ENCODE measurements at regions not wholly inside any gene's neighbourhood (a gene's known extent, or its start where the extent isn't known, plus 50 kb on each side); places are given as distances from the start of the nearest gene placed in this dataset.

DNA sequence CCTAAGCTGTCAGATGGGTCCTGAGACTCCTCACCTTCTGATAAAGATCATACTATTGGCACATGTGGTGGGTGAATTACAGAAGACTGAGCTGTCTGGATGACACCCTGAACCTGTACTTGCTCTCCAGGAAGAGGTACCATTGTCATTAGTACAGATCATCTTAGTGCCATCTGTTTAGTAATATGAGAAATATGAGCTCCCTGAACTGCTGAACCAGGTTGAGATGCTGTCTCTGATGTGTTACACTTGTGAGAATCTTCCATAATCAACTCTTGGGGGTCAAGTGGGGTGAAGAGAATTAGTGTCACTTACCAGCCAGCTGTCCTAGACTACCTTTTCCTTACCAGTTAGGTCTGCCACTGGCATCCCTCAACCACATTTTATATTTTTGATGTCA is 531.0 kb downstream of the EPHA7 start:
- Histone ChIP-seq H3K9me3 (ENCODE audit: insufficient read depth, low read length) (no peaks in the 10 kb centered on the region), H3K9ac (ENCODE audit: insufficient read length, low read depth) (no peak overlapping the region), H3K4me3 (ENCODE audit: insufficient read length, low read depth) (no peak overlapping the region), H3K27me3 (ENCODE audit: insufficient read depth, insufficient read length) (no peaks in the 10 kb centered on the region), H3K36me3 (ENCODE audit: insufficient read depth, insufficient read length, low read length) (no peaks in the 10 kb centered on the region), H3K4me1 (ENCODE audit: insufficient read depth, insufficient read length) (no peaks in the 10 kb centered on the region)
- no peak for TF ChIP-seq YY1 (IDR thresholded peaks at IDR 0.05; ENCODE audit: insufficient read depth, insufficient read length)
- no peak for TF ChIP-seq ZNF274 (IDR thresholded peaks at IDR 0.05; ENCODE audit: low read depth, low read length)
- DNase-seq (ENCODE audit: low read depth, low spot score), result no peak

DNA sequence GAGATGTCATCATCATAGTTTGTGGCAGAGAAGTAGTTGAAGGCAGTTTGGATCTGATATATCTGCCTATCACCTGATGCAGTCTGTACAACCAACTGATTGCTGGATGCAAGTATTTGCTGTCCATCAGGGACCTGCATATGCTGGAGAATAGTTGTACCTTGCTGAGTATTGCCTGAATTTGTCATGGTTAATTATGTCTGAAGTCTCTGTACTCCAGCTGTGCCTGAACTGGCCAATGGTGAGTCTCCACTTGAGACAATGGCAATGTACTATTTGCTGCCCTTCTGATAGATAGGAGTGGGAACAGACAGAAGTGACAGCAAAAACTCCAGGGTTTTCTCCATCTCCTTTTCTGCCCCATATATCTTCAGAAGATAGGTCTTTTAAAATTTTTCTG is 531.5 kb downstream of the EPHA7 start:
- Histone ChIP-seq H3K4me3 (ENCODE audit: insufficient read length, low read depth) (no peak overlapping the region), H3K9ac (ENCODE audit: insufficient read length, low read depth) (no peak overlapping the region), H3K4me1 (ENCODE audit: insufficient read depth, insufficient read length) (no peaks in the 10 kb centered on the region), H3K27me3 (ENCODE audit: insufficient read depth, insufficient read length) (no peaks in the 10 kb centered on the region), H3K9me3 (ENCODE audit: insufficient read depth, low read length) (no peaks in the 10 kb centered on the region), H3K36me3 (ENCODE audit: insufficient read depth, insufficient read length, low read length) (no peaks in the 10 kb centered on the region)
- no peak for TF ChIP-seq YY1 (IDR thresholded peaks at IDR 0.05; ENCODE audit: insufficient read depth, insufficient read length)
- no peak for TF ChIP-seq SUZ12 (IDR thresholded peaks at IDR 0.05; ENCODE audit: extremely low read depth, insufficient read depth, insufficient read length)
- TF ChIP-seq ZNF274 (IDR thresholded peaks at IDR 0.05; ENCODE audit: low read depth, low read length), result no peak
- DNase-seq (ENCODE audit: low read depth, low spot score), result no peak

DNA sequence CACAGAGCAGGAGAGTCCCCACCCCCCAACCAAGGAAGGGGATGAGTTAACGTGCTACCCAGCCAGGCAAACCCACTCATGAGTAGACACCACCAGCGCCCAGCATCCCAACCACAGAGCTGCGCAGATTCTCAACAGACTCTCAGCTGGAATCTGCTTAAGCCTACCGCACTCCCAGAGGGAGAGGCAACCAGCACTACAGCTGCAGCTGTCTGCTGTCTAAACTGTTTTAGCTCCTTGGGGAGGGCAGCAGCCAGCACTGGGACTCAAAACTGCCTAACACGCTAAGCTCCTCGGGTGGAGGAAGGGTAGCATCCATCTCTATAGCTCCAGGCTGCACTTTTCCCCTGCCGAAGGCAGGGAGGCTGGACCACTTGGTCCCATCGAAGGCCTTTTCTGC is 539.8 kb downstream of the EPHA7 start:
- no peaks in the 10 kb centered on the region for H3K4me1 ChIP-seq (ENCODE audit: insufficient read depth, insufficient read length)
- no peak overlapping the region for H3K9ac ChIP-seq (ENCODE audit: insufficient read length, low read depth)
- H3K4me3 ChIP-seq (ENCODE audit: insufficient read length, low read depth), result no peak overlapping the region
- no peak for DNase-seq (ENCODE audit: low read depth, low spot score)
- H3K9me3 ChIP-seq (ENCODE audit: insufficient read depth, low read length), result no peaks in the 10 kb centered on the region
- TF ChIP-seq ZNF274 (IDR thresholded peaks at IDR 0.05; ENCODE audit: low read depth, low read length) (no peak), SUZ12 (IDR thresholded peaks at IDR 0.05; ENCODE audit: extremely low read depth, insufficient read depth, insufficient read length) (no peak), YY1 (IDR thresholded peaks at IDR 0.05; ENCODE audit: insufficient read depth, insufficient read length) (no peak)
- H3K27me3 ChIP-seq (ENCODE audit: insufficient read depth, insufficient read length), result no peaks in the 10 kb centered on the region
- no peaks in the 10 kb centered on the region for H3K36me3 ChIP-seq (ENCODE audit: insufficient read depth, insufficient read length, low read length)

DNA sequence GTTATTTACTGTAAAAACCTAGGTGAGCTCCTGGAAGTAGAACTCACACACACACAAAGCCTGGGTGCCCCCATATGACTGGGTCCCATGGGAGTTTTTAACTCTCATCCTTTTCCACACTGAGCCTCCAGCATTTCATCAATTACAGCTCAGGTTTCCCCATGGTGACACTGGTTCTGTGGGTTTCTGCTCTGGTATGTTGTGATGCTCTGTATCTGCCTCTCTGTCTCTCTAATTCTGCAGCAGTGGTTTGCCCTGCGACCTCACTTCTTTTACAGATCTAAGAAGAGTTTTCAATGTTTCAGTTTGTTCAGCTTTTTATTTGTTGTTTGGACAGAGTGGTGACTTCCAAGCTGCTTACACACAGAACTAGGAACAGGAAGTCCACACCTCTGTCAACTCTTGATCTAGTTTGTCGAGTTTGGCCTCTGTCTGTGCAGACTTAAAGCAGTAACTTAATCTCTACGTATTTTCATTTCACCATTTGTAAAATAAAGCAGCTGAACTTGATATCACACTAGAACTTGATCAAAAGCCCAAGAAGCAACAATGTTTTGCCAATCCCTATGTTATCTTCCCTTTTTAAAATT is 554.3 kb downstream of the EPHA7 start:
- DNase-seq (ENCODE audit: low read depth, low spot score), result no peak
- Histone ChIP-seq H3K27me3 (ENCODE audit: insufficient read depth, insufficient read length) (no peaks in the 10 kb centered on the region), H3K36me3 (ENCODE audit: insufficient read depth, insufficient read length, low read length) (no peaks in the 10 kb centered on the region), H3K4me1 (ENCODE audit: insufficient read depth, insufficient read length) (no peaks in the 10 kb centered on the region), H3K4me3 (ENCODE audit: insufficient read length, low read depth) (no peak overlapping the region), H3K9ac (ENCODE audit: insufficient read length, low read depth) (no peak overlapping the region), H3K9me3 (ENCODE audit: insufficient read depth, low read length) (peaks cover 7% of the 10 kb centered on the region; the same call in 1 of the 2 replicates)
- TF ChIP-seq YY1 (IDR thresholded peaks at IDR 0.05; ENCODE audit: insufficient read depth, insufficient read length), result no peak
- TF ChIP-seq ZNF274 (IDR thresholded peaks at IDR 0.05; ENCODE audit: low read depth, low read length), result no peak
- no peak for TF ChIP-seq SUZ12 (IDR thresholded peaks at IDR 0.05; ENCODE audit: extremely low read depth, insufficient read depth, insufficient read length)

DNA sequence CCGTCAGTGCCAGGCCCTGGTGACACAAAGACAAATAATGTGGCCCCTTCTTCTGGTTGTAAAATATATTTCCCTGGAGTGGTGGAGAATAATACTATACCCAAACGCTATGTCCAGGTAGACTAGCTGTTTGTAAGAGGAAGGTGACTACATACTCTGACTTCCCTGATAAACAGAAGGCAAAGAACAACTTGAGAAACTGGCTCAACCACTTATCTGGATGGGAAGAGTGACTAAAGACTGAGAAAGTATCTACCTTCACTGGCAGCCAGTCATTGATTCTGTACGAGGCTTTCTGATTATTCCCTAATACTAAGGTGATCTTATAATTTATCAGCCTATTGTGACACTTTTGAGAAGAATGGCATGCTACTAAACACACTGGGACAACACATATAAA is 569.7 kb downstream of the EPHA7 start:
- DNase-seq (ENCODE audit: low read depth, low spot score), result no peak
- H3K4me3 ChIP-seq (ENCODE audit: insufficient read length, low read depth), result no peak overlapping the region
- TF ChIP-seq SUZ12 (IDR thresholded peaks at IDR 0.05; ENCODE audit: extremely low read depth, insufficient read depth, insufficient read length), result no peak
- no peak overlapping the region for H3K9ac ChIP-seq (ENCODE audit: insufficient read length, low read depth)
- no peaks in the 10 kb centered on the region for H3K4me1 ChIP-seq (ENCODE audit: insufficient read depth, insufficient read length)
- no peaks in the 10 kb centered on the region for H3K36me3 ChIP-seq (ENCODE audit: insufficient read depth, insufficient read length, low read length)
- peaks cover 7% of the 10 kb centered on the region; the same call in 1 of the 2 replicates for H3K9me3 ChIP-seq (ENCODE audit: insufficient read depth, low read length)
- peaks cover 45% of the 10 kb centered on the region for H3K27me3 ChIP-seq (ENCODE audit: insufficient read depth, insufficient read length)

DNA sequence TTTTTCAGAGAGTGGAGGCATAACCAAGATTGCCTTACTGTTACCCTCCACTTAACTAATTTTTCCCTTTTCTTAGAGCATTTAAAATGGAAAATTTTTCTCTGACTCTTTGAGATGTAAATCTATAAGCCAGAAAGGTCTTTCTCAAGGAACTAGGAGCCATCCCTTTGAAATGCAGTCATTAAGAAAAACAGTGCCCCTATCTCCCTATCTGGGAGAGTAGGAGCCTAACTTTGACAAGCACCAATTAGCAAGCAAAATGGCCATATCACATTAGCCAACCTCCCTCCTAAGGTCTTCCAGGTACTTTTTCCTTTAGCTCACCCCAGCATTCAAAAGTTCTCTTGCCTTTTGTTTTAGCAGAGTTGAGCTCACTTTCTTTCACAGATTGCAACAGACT is 570.5 kb downstream of the EPHA7 start:
- Histone ChIP-seq H3K4me1 (ENCODE audit: insufficient read depth, insufficient read length) (no peaks in the 10 kb centered on the region), H3K9me3 (ENCODE audit: insufficient read depth, low read length) (peaks cover 7% of the 10 kb centered on the region; the same call in 1 of the 2 replicates), H3K27me3 (ENCODE audit: insufficient read depth, insufficient read length) (peaks cover 51% of the 10 kb centered on the region), H3K36me3 (ENCODE audit: insufficient read depth, insufficient read length, low read length) (no peaks in the 10 kb centered on the region), H3K4me3 (ENCODE audit: insufficient read length, low read depth) (no peak overlapping the region), H3K9ac (ENCODE audit: insufficient read length, low read depth) (no peak overlapping the region)
- DNase-seq (ENCODE audit: low read depth, low spot score), result no peak
- TF ChIP-seq YY1 (IDR thresholded peaks at IDR 0.05; ENCODE audit: insufficient read depth, insufficient read length) (no peak), SUZ12 (IDR thresholded peaks at IDR 0.05; ENCODE audit: extremely low read depth, insufficient read depth, insufficient read length) (no peak), ZNF274 (IDR thresholded peaks at IDR 0.05; ENCODE audit: low read depth, low read length) (no peak)

DNA sequence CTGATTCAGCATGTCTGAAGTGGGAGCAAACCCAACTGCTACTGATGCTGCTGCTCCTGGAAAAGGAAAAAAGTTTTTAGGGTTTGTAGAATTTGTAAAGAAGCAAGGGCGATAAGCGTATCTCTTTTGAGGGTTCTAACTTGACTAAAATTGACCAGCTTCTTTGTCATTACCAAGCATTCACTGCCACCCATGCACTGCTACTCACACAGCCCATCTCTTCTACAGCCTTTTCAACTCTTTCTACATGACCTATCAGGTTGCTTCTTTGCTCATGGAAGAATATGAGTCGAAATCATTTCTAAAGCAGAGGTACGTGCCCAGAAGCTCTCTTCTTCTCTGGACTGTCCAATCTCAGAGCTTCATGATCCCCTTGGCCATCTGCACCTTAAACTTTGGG is 570.9 kb downstream of the EPHA7 start:
- no peaks in the 10 kb centered on the region for H3K4me1 ChIP-seq (ENCODE audit: insufficient read depth, insufficient read length)
- no peak overlapping the region for H3K4me3 ChIP-seq (ENCODE audit: insufficient read length, low read depth)
- no peak for TF ChIP-seq YY1 (IDR thresholded peaks at IDR 0.05; ENCODE audit: insufficient read depth, insufficient read length)
- no peak for TF ChIP-seq SUZ12 (IDR thresholded peaks at IDR 0.05; ENCODE audit: extremely low read depth, insufficient read depth, insufficient read length)
- TF ChIP-seq ZNF274 (IDR thresholded peaks at IDR 0.05; ENCODE audit: low read depth, low read length), result no peak
- H3K9ac ChIP-seq (ENCODE audit: insufficient read length, low read depth), result no peak overlapping the region
- peaks cover 53% of the 10 kb centered on the region for H3K27me3 ChIP-seq (ENCODE audit: insufficient read depth, insufficient read length)
- no peak for DNase-seq (ENCODE audit: low read depth, low spot score)
- no peaks in the 10 kb centered on the region for H3K36me3 ChIP-seq (ENCODE audit: insufficient read depth, insufficient read length, low read length)
- H3K9me3 ChIP-seq (ENCODE audit: insufficient read depth, low read length), result peaks cover 7% of the 10 kb centered on the region; the same call in 1 of the 2 replicates
